ENCODE measurements at regions not wholly inside any gene's neighbourhood (a gene's known extent, or its start where the extent isn't known, plus 50 kb on each side); places are given as distances from the start of the nearest gene placed in this dataset.

GRCh38 chr15:93719921-93720351 is 511.4 kb upstream of the MCTP2 start:
- Histone ChIP-seq H3K4me2 (ENCODE audit: low read length) (peak overlapping the region; percentile 36), H3K9ac (ENCODE audit: low read length) (peak overlapping the region; percentile 26), H3K36me3 (ENCODE audit: insufficient read depth, low read length) (no peaks in the 10 kb centered on the region), H3K27ac (ENCODE audit: low read depth, low read length) (peak overlapping the region; percentile 67), H3K27me3 (ENCODE audit: insufficient read depth, low read length) (no peaks in the 10 kb centered on the region), H3K4me3 (ENCODE audit: insufficient read depth, low read depth, low read length) (no peak overlapping the region), H3K9me3 (ENCODE audit: insufficient read depth, low read depth, low read length) (no peaks in the 10 kb centered on the region), H3K4me1 (ENCODE audit: insufficient read depth, low read length) (peaks cover 4% of the 10 kb centered on the region), H2AFZ (ENCODE audit: low read depth, low read length) (peak overlapping the region; percentile 14), H3K79me2 (ENCODE audit: insufficient read depth, low read length) (no peaks in the 10 kb centered on the region), H4K20me1 (ENCODE audit: insufficient read depth, low read length) (no peaks in the 10 kb centered on the region)
- Mint-ChIP-seq H3K4me3 (ENCODE audit: unreplicated experiment) (no peak overlapping the region), H3K36me3 (ENCODE audit: low read depth, unreplicated experiment) (no peaks in the 10 kb centered on the region), H3K4me1 (ENCODE audit: low read depth, unreplicated experiment) (no peaks in the 10 kb centered on the region), H3K9me3 (ENCODE audit: unreplicated experiment) (no peaks in the 10 kb centered on the region), H3K27me3 (ENCODE audit: low read depth, unreplicated experiment) (peaks cover 10% of the 10 kb centered on the region), H3K27ac (ENCODE audit: unreplicated experiment) (peak overlapping the region; percentile 13)
- DNase-seq (ENCODE audit: low read depth), result peak; percentile 52
- FAIRE-seq, result peak; percentile 17
- TF ChIP-seq CTCF (IDR thresholded peaks at IDR 0.05; ENCODE audit: insufficient read depth, low read depth, low read length), result no peak

DNA sequence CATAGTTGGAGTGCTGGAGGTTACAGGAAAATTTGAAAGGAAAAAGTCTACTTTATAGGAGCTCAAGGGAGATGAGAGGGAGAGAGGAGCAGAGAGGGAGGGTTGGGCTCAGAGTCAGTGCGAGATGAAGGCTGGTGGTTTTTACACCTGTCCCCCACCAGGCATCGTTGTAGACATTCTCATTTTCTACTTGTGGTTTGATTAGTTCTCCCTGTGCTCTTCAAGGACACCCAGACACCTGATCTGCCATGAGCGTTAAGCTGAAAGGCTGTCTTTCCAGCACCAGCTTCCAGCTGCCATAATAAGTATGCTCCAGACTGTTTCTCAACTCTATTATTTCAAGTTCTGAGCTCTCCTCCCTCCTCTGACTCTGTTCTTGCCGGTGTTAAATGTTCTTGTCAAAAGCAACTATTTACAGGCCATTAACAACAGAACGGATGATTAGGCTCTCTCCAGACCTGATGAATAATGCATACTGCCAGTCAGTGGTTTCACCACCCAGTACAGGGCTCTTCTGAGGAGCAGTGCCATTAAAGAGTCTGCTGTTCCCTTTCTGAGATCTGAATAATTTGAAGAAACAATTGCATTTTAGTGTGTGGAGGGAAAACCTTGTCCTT is 514.6 kb upstream of the MCTP2 start:
- no peaks in the 10 kb centered on the region for H3K36me3 ChIP-seq (ENCODE audit: insufficient read depth, low read length)
- no peak overlapping the region for H3K4me3 Mint-ChIP-seq (ENCODE audit: unreplicated experiment)
- no peaks in the 10 kb centered on the region for H3K9me3 Mint-ChIP-seq (ENCODE audit: unreplicated experiment)
- H2AFZ ChIP-seq (ENCODE audit: low read depth, low read length), result no peak overlapping the region
- H3K4me3 ChIP-seq (ENCODE audit: insufficient read depth, low read depth, low read length), result no peak overlapping the region
- no peak overlapping the region for H3K4me2 ChIP-seq (ENCODE audit: low read length)
- H3K79me2 ChIP-seq (ENCODE audit: insufficient read depth, low read length), result no peaks in the 10 kb centered on the region
- H3K27me3 ChIP-seq (ENCODE audit: insufficient read depth, low read length), result no peaks in the 10 kb centered on the region
- TF ChIP-seq EZH2 (IDR thresholded peaks at IDR 0.05; ENCODE audit: insufficient read depth, low read length), result no peak
- no peak for TF ChIP-seq CTCF (IDR thresholded peaks at IDR 0.05; ENCODE audit: insufficient read depth, low read depth, low read length)
- H3K27me3 Mint-ChIP-seq (ENCODE audit: low read depth, unreplicated experiment), result peaks cover 10% of the 10 kb centered on the region
- no peaks in the 10 kb centered on the region for H4K20me1 ChIP-seq (ENCODE audit: insufficient read depth, low read length)
- H3K27ac Mint-ChIP-seq (ENCODE audit: unreplicated experiment), result no peak overlapping the region
- peaks cover 4% of the 10 kb centered on the region for H3K4me1 ChIP-seq (ENCODE audit: insufficient read depth, low read length)
- DNase-seq (ENCODE audit: low read depth), result no peak
- no peak overlapping the region for H3K27ac ChIP-seq (ENCODE audit: low read depth, low read length)
- no peaks in the 10 kb centered on the region for H3K9me3 ChIP-seq (ENCODE audit: insufficient read depth, low read depth, low read length)
- FAIRE-seq, result no peak
- H3K9ac ChIP-seq (ENCODE audit: low read length), result no peak overlapping the region
- no peaks in the 10 kb centered on the region for H3K4me1 Mint-ChIP-seq (ENCODE audit: low read depth, unreplicated experiment)
- H3K36me3 Mint-ChIP-seq (ENCODE audit: low read depth, unreplicated experiment), result no peaks in the 10 kb centered on the region

DNA sequence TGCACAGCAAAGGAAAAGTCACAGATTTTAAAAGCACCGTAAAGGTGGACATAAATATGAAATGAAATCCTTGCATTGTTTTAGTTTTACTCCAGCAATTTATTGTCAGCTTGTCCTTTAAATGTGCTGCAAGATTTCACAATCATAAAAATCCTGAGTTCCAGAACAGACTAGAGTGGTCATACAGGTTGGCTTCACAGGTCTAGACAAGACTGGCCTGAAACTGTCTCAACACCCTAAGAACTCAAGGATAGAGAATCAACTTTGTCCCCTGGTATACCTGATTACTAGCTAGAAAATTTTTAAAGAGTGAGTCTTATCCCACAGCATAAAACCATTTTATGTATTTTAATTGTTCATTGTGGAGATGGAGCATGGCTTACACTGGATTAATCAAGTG is 521.7 kb upstream of the MCTP2 start:
- Histone ChIP-seq H3K36me3 (ENCODE audit: insufficient read depth, low read length) (no peaks in the 10 kb centered on the region), H3K27me3 (ENCODE audit: insufficient read depth, low read length) (no peaks in the 10 kb centered on the region), H4K20me1 (ENCODE audit: insufficient read depth, low read length) (no peaks in the 10 kb centered on the region), H3K4me2 (ENCODE audit: low read length) (no peak overlapping the region), H3K9me3 (ENCODE audit: insufficient read depth, low read depth, low read length) (no peaks in the 10 kb centered on the region), H3K4me1 (ENCODE audit: insufficient read depth, low read length) (no peaks in the 10 kb centered on the region), H3K27ac (ENCODE audit: low read depth, low read length) (no peak overlapping the region), H2AFZ (ENCODE audit: low read depth, low read length) (no peak overlapping the region), H3K4me3 (ENCODE audit: insufficient read depth, low read depth, low read length) (no peak overlapping the region), H3K79me2 (ENCODE audit: insufficient read depth, low read length) (no peaks in the 10 kb centered on the region), H3K9ac (ENCODE audit: low read length) (no peak overlapping the region)
- H3K27me3 Mint-ChIP-seq (ENCODE audit: low read depth, unreplicated experiment), result peaks cover 3% of the 10 kb centered on the region
- no peaks in the 10 kb centered on the region for H3K4me1 Mint-ChIP-seq (ENCODE audit: low read depth, unreplicated experiment)
- DNase-seq (ENCODE audit: low read depth) (no peak), FAIRE-seq (no peak)
- TF ChIP-seq EZH2 (IDR thresholded peaks at IDR 0.05; ENCODE audit: insufficient read depth, low read length), result no peak
- no peak for TF ChIP-seq CTCF (IDR thresholded peaks at IDR 0.05; ENCODE audit: insufficient read depth, low read depth, low read length)
- H3K9me3 Mint-ChIP-seq (ENCODE audit: unreplicated experiment), result no peaks in the 10 kb centered on the region
- no peak overlapping the region for H3K27ac Mint-ChIP-seq (ENCODE audit: unreplicated experiment)
- H3K4me3 Mint-ChIP-seq (ENCODE audit: unreplicated experiment), result no peak overlapping the region
- no peaks in the 10 kb centered on the region for H3K36me3 Mint-ChIP-seq (ENCODE audit: low read depth, unreplicated experiment)
